ENCODE measurements at regions not wholly inside any gene's neighbourhood (a gene's known extent, or its start where the extent isn't known, plus 50 kb on each side); places are given as distances from the start of the nearest gene placed in this dataset.

DNA sequence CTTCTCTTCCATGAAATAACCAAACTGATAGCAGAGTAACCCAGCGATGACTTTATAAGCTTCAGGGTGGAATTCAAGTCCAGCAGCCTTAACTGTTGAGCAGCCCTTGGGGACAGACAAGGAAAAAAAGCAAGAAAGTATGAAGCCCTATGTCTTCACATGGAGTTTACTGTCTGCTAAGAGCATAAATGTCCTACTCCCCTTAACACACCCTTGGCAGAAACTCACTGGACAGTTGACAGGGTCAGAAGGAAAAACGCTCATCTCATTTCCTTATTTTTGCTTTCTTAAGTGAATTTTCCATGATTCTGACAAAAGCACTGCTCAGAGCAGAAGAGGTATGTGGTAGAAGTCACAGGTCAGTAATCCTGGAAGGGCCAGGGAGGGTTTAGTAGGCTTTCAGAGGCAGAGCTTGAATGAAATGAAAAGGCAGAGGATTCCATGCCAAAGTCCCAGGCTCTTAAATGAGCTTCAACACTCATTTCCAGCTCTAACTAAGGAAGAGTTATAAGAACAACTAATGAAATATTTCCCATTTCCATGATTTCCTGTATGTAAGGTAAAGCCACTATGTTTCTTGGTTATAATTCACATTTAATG, 683.3 kb upstream of the KLHL29 start:
- Histone ChIP-seq H3K27ac (no peak overlapping the region), H3K9me3 (no peaks in the 10 kb centered on the region), H3K4me1 (no peaks in the 10 kb centered on the region), H3K27me3 (ENCODE audit: insufficient read depth in 3 of 3, low read length in 2 of 3) (no peaks in the 10 kb centered on the region), H3K36me3 (ENCODE audit: insufficient read depth in 1 of 2, low read depth in 1 of 2) (no peaks in the 10 kb centered on the region), H3K4me3 (no peak overlapping the region)
- intact Hi-C loops (cut with DNase I) = no loop called here
- TF ChIP-seq, protein P1, sequence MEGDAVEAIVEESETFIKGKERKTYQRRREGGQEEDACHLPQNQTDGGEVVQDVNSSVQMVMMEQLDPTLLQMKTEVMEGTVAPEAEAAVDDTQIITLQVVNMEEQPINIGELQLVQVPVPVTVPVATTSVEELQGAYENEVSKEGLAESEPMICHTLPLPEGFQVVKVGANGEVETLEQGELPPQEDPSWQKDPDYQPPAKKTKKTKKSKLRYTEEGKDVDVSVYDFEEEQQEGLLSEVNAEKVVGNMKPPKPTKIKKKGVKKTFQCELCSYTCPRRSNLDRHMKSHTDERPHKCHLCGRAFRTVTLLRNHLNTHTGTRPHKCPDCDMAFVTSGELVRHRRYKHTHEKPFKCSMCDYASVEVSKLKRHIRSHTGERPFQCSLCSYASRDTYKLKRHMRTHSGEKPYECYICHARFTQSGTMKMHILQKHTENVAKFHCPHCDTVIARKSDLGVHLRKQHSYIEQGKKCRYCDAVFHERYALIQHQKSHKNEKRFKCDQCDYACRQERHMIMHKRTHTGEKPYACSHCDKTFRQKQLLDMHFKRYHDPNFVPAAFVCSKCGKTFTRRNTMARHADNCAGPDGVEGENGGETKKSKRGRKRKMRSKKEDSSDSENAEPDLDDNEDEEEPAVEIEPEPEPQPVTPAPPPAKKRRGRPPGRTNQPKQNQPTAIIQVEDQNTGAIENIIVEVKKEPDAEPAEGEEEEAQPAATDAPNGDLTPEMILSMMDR (IDR thresholded peaks at IDR 0.05) = no peak
- WGBS, 3 donors = 48 to 63% (median 63%) methylated on average over 2 of the region's 2 CpGs
- ATAC-seq (no peak), DNase-seq (no peak)

DNA sequence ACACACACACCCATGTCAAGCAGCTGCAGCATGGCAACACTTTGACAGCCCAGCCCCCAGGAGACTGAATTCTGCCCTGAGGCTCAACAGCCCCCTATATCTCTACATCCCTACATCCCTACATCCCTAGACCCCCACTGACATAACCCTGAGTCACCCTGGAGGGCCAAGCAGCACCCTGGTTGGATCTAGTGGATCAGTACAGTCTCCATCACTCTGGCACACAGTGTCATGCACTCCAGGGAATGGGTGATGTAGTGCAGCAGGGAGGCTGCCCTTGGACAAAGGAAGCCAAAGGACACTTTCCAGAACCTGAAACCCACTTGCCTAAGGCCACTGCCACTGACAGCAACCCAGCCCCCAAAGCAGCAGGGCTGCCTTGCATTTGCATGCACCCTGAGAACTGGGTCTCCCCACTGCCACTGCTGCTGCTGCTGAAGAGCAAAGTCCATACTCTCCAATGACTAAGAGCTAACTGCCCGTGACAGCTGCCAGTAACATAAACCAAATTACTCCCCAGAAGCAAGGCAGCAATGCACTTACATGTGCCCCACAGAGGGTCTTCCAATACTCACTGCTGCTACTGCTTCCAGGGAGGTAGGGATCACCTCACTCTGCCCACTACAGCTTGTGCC, 681.6 kb upstream of the KLHL29 start:
- H3K36me3 ChIP-seq (ENCODE audit: insufficient read depth in 1 of 2, low read depth in 1 of 2) = no peaks in the 10 kb centered on the region
- TF ChIP-seq, protein P1 (IDR thresholded peaks at IDR 0.05) = no peak
- no peak overlapping the region for H3K27ac ChIP-seq
- no peaks in the 10 kb centered on the region for H3K27me3 ChIP-seq (ENCODE audit: insufficient read depth in 3 of 3, low read length in 2 of 3)
- no peak for DNase-seq
- 57 to 65% (median 61%) methylated on average over 1 of the region's 1 CpG for WGBS, 3 donors
- H3K4me3 ChIP-seq = no peak overlapping the region
- no peak for ATAC-seq
- no peaks in the 10 kb centered on the region for H3K9me3 ChIP-seq
- intact Hi-C loops (cut with DNase I) = no loop called here
- H3K4me1 ChIP-seq = no peaks in the 10 kb centered on the region

GRCh38 chr2:22719396-22719795, 665.6 kb upstream of the KLHL29 start:
- intact Hi-C loops (cut with DNase I) = no loop called here
- DNase-seq (no peak), ATAC-seq (no peak)
- Histone ChIP-seq H3K9me3 (peaks cover 21% of the 10 kb centered on the region), H3K27me3 (ENCODE audit: insufficient read depth in 3 of 3, low read length in 2 of 3) (no peaks in the 10 kb centered on the region), H3K4me1 (no peaks in the 10 kb centered on the region), H3K36me3 (ENCODE audit: insufficient read depth in 1 of 2, low read depth in 1 of 2) (no peaks in the 10 kb centered on the region), H3K27ac (no peak overlapping the region), H3K4me3 (no peak overlapping the region)
- TF ChIP-seq, protein P1 (IDR thresholded peaks at IDR 0.05) = no peak

DNA sequence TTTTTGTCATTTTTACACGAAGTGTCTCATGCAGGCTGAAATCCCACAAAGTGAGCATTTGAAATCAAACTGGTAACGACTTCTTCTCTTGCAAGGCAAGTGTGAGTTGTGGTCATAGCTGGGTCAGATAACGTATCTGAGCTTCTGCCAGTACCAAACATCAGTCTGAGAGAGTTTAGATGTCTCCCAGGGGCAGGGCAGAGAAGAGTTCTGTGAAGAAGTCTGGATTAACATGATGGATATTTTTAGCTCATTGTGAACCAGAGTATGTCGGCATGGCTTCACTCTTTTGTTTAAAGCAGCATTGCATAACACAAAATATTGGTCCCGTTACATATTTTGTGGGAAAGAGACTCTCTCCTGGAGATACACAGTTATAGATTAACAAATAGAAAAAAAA, 655.5 kb upstream of the KLHL29 start:
- Histone ChIP-seq H3K4me1 (no peaks in the 10 kb centered on the region), H3K4me3 (no peak overlapping the region), H3K27me3 (ENCODE audit: insufficient read depth in 3 of 3, low read length in 2 of 3) (no peaks in the 10 kb centered on the region), H3K27ac (no peak overlapping the region), H3K9me3 (peaks cover 2% of the 10 kb centered on the region), H3K36me3 (ENCODE audit: insufficient read depth in 1 of 2, low read depth in 1 of 2) (no peaks in the 10 kb centered on the region)
- TF ChIP-seq, protein P1 (IDR thresholded peaks at IDR 0.05) = no peak
- intact Hi-C loops (cut with DNase I) = no loop called here
- no peak for ATAC-seq
- WGBS, 3 donors = 55 to 61% (median 60%) methylated on average over 5 of the region's 5 CpGs
- DNase-seq = no peak

All from psoas muscle (tissue), 7 donors.